ENCODE measurements at regions not wholly inside any gene's neighbourhood (a gene's known extent, or its start where the extent isn't known, plus 50 kb on each side); places are given as distances from the start of the nearest gene placed in this dataset.

DNA sequence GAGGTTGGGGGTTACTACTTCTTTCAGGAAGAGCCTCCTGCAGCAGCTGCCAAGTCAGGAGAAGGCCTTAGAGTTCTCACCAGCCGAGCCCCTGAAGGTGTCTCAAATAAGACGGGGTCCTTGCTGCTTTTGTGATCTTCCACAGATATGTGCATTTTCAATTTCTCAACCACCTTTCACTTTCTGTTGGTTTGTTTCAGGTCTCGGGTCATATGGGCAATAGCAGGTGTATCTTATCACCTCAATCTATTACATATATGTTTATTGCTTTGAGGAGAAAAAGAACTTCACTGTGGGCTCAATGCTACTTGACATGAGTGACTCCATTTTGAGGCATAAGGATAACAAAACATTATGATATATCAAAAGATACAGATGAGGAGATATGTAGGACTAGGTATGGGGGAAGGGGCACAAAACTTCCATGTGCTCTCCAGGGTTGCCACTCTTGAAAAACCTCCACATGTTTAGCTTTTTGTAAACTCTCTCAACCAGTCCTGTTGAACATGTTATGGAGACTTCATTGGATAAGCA is 1171.4 kb upstream of the ADGRL2 start:
- ATAC-seq (no peak), DNase-seq (no peak)
- Histone ChIP-seq H3K36me3 (no peaks in the 10 kb centered on the region), H3K27ac (no peak overlapping the region), H3K4me1 (no peaks in the 10 kb centered on the region), H3K4me3 (no peak overlapping the region), H3K9me3 (no peaks in the 10 kb centered on the region), H3K27me3 (no peaks in the 10 kb centered on the region)
- WGBS (ENCODE audit: insufficient coverage, low coverage, low lambda C conversion rate, missing lambda C conversion rate): 81% methylated on average over 3 of the region's 3 CpGs
- intact Hi-C loops (cut with DNase I): no loop called here
- TF ChIP-seq POLR2A (IDR thresholded peaks at IDR 0.05) (no peak), CTCF (IDR thresholded peaks at IDR 0.05) (no peak)

DNA sequence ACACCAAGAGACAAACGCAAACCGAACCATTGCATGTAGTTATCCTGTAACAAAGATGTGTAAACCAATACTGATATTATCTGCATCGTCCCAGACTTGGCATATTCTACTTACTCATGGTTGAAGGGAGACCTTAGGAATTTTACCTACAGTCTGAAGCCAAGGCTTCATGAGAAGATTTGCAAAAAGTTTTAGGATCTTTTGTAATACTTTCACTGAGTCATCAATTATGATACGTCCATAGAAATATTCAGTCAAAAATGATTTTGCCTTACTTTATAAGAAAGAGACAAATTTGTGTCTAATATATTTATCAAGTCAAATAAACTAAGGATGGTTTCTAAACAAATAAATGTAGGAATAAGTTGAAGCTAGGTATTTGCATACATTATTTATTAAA is 1176.1 kb upstream of the ADGRL2 start:
- Histone ChIP-seq H3K4me1 (no peaks in the 10 kb centered on the region), H3K4me3 (no peak overlapping the region), H3K27ac (no peak overlapping the region), H3K27me3 (no peaks in the 10 kb centered on the region), H3K9me3 (no peaks in the 10 kb centered on the region), H3K36me3 (no peaks in the 10 kb centered on the region)
- no peak for DNase-seq
- TF ChIP-seq CTCF (IDR thresholded peaks at IDR 0.05) (no peak), POLR2A (IDR thresholded peaks at IDR 0.05) (no peak)
- intact Hi-C loops (cut with DNase I): no loop called here
- ATAC-seq: no peak
- 95% methylated on average over 4 of the region's 4 CpGs for WGBS (ENCODE audit: insufficient coverage, low coverage, low lambda C conversion rate, missing lambda C conversion rate)

DNA sequence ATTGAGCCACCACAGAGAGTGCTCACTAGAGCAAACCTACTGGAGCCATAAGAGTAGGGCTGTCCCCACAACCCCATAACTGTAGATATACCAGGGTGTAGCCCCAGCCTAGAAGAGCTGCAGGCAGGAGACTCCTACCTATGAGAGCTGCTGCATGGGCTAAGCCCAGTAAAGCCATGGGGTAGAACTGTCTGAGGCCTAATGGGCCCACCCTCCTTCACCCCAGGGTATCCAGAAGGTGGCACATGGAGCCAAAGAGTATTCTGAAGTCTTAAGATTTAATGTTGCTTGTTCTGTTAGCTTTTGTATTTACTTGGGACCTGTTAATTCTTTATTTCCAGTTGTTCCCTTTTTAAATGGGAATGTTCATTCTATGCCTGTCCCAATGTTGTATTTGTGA is 1193.7 kb upstream of the ADGRL2 start:
- no peaks in the 10 kb centered on the region for H3K36me3 ChIP-seq
- ATAC-seq (peak in 2 of 4 donors; percentile 31 to 40), DNase-seq (peak in 1 of 3 donors; percentile 27)
- no peak overlapping the region for H3K27ac ChIP-seq
- H3K9me3 ChIP-seq: no peaks in the 10 kb centered on the region
- no peak overlapping the region for H3K4me3 ChIP-seq
- H3K4me1 ChIP-seq: no peaks in the 10 kb centered on the region
- TF ChIP-seq POLR2A (IDR thresholded peaks at IDR 0.05) (no peak), CTCF (IDR thresholded peaks at IDR 0.05) (peak in 1 of 4 donors; percentile 16)
- H3K27me3 ChIP-seq: no peaks in the 10 kb centered on the region
- intact Hi-C loops (cut with DNase I): no loop called here

- no peak overlapping the region for H3K4me3 ChIP-seq
- TF ChIP-seq POLR2A (IDR thresholded peaks at IDR 0.05) (no peak), CTCF (IDR thresholded peaks at IDR 0.05) (no peak)
- H3K27me3 ChIP-seq: no peaks in the 10 kb centered on the region
- H3K36me3 ChIP-seq: no peaks in the 10 kb centered on the region
- ATAC-seq (no peak), DNase-seq (no peak)
- WGBS (ENCODE audit: insufficient coverage, low coverage, low lambda C conversion rate, missing lambda C conversion rate): 67% methylated on average over 2 of the region's 3 CpGs
- intact Hi-C loops (cut with DNase I): no loop called here
- H3K9me3 ChIP-seq: peaks cover 0 to 4% (median 0%) of the 10 kb centered on the region in 4 donors
- H3K27ac ChIP-seq: no peak overlapping the region
- H3K4me1 ChIP-seq: no peaks in the 10 kb centered on the region
Observed at GRCh38 chr1:80594013-80594412, 1206.7 kb upstream of the ADGRL2 start.

DNA sequence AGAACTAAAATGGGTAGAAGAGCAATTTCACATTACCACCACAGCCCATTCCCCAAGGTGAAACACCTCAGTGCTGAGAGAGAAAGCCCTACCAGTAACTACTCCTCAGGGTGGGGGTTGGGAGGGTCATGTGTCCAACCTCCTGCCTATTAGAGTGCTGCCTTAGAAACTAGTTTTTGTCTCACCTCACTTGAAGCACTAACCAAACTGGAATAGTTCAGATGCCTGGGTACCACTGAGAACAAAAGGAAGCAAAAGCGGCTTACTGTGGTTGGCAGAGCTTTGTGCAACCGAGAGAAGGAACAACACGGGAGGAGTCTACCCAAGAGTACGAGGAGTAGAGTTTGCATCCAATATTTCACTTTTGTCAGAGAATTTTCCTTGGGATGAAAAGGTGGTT is 1207.5 kb upstream of the ADGRL2 start:
- DNase-seq (no peak), ATAC-seq (no peak)
- 49% methylated on average over 3 of the region's 4 CpGs for WGBS (ENCODE audit: insufficient coverage, low coverage, low lambda C conversion rate, missing lambda C conversion rate)
- intact Hi-C loops (cut with DNase I): no loop called here
- no peaks in the 10 kb centered on the region for H3K36me3 ChIP-seq
- no peak overlapping the region for H3K4me3 ChIP-seq
- TF ChIP-seq CTCF (IDR thresholded peaks at IDR 0.05) (no peak), POLR2A (IDR thresholded peaks at IDR 0.05) (no peak)
- H3K27ac ChIP-seq: no peak overlapping the region
- peaks cover 0 to 4% (median 0%) of the 10 kb centered on the region in 4 donors for H3K9me3 ChIP-seq
- no peaks in the 10 kb centered on the region for H3K27me3 ChIP-seq
- H3K4me1 ChIP-seq: no peaks in the 10 kb centered on the region

All from right lobe of liver (tissue), 6 donors.